ENCODE measurements at regions not wholly inside any gene's neighbourhood (a gene's known extent, or its start where the extent isn't known, plus 50 kb on each side); places are given as distances from the start of the nearest gene placed in this dataset.
"Not testable (repeated sequence)": the region's sequence is repeated elsewhere in the genome, so short reads cannot be mapped to it uniquely, and the experiment has no call there.

DNA sequence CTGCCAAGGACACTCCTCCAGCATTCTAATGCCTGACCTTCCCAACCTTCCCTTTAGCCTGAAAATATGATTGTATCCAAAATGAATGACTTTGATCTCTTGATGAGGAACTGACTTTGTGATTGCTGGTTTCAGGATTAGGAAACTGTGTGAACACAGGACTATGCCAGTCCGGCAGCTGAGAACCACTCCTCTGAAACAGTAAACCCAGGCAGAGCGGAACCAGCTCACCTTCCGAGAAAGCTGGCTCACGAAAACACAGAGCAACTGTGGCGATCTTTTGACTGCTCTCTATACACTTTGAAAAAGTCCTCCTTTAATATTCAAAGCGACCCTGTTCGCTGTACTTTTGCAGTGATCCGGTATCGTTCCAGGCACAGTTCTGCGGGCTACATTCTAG lies 258.8 kb upstream of the IRS2 start:
- Histone ChIP-seq H3K4me3 (no peak overlapping the region), H3K27ac (no peak overlapping the region), H3K9ac (ENCODE audit: low read depth in 2 of 2, low read length in 2 of 2) (no peak overlapping the region), H3K9me3 (no peaks in the 10 kb centered on the region), H3K4me1 (no peaks in the 10 kb centered on the region), H3K36me3 (no peaks in the 10 kb centered on the region), H3K27me3 (no peaks in the 10 kb centered on the region)
- TF ChIP-seq, protein P1, sequence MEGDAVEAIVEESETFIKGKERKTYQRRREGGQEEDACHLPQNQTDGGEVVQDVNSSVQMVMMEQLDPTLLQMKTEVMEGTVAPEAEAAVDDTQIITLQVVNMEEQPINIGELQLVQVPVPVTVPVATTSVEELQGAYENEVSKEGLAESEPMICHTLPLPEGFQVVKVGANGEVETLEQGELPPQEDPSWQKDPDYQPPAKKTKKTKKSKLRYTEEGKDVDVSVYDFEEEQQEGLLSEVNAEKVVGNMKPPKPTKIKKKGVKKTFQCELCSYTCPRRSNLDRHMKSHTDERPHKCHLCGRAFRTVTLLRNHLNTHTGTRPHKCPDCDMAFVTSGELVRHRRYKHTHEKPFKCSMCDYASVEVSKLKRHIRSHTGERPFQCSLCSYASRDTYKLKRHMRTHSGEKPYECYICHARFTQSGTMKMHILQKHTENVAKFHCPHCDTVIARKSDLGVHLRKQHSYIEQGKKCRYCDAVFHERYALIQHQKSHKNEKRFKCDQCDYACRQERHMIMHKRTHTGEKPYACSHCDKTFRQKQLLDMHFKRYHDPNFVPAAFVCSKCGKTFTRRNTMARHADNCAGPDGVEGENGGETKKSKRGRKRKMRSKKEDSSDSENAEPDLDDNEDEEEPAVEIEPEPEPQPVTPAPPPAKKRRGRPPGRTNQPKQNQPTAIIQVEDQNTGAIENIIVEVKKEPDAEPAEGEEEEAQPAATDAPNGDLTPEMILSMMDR (IDR thresholded peaks at IDR 0.05), result no peak
- intact Hi-C loops (cut with DNase I), result no loop called here
- DNase-seq, result no peak

DNA sequence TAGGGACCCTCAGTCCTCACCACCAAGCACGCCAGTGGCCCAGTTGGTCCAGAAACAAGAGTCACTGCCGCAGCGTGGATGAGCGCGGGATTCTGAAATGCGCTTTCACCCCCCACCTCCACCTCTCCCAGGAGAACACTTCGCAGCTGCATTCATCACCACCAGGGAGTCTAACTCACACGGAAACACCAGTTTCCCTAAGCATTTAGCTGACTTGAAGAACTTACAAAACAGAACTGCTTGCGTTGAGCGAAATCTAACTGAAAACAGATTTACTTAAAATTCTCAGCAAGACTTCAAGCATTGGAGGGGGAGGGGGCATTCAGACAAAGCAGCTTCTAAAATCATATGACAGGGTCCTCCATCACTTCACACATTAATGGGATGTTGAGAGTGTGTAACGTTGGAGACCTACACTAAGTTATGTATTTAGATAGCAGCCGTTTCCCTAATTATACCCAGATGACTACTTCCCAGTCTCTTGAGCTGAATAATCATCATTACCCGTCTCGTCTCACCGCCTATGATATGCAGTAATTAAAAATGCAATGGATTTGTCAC lies 258.2 kb upstream of the IRS2 start:
- Histone ChIP-seq H3K4me1 (no peaks in the 10 kb centered on the region), H3K27me3 (no peaks in the 10 kb centered on the region), H3K36me3 (no peaks in the 10 kb centered on the region), H3K27ac (no peak overlapping the region), H3K9me3 (no peaks in the 10 kb centered on the region), H3K4me3 (no peak overlapping the region), H3K9ac (ENCODE audit: low read depth in 2 of 2, low read length in 2 of 2) (no peak overlapping the region)
- DNase-seq, result no peak
- intact Hi-C loops (cut with DNase I), result no loop called here
- TF ChIP-seq, protein P1 (IDR thresholded peaks at IDR 0.05), result no peak

DNA sequence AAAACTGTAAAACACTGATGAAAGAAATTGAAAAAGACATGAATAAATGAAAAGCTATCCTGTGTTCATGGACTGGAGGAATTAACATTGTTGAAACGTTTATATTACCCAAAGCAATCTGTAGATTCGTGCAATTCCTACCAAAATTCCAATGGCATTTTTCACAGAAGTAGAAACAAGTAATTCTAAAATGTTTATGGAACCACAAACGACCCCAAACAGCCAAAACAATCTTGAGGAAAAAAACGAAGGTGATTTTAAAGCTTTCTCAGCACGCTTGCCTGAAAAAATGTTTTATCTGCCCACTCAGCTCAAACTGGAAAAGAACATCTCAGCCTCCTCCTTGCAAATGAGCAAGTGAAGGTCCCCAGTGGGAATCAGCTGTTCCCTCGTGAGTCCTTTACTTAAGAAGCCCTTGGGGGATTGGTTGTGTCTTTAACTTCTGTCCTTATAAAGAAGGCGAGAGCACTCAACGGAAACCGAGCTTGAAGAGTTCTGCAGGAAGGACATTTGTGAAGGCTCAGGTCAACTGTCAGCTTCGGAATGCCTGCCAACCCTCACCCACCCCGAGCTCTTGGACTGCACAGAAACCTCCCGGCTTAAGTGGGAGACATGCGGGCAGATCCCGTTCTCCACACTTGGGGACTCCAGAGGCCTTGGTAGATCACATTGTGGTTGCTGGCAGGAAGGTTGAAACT lies 256.0 kb upstream of the IRS2 start:
- Histone ChIP-seq H3K27me3 (no peaks in the 10 kb centered on the region), H3K27ac (no peak overlapping the region), H3K4me3 (no peak overlapping the region), H3K9me3 (no peaks in the 10 kb centered on the region), H3K36me3 (no peaks in the 10 kb centered on the region), H3K9ac (ENCODE audit: low read depth in 2 of 2, low read length in 2 of 2) (no peak overlapping the region), H3K4me1 (no peaks in the 10 kb centered on the region)
- DNase-seq, result no peak
- intact Hi-C loops (cut with DNase I), result no loop called here
- TF ChIP-seq, protein P1 (IDR thresholded peaks at IDR 0.05), result no peak

DNA sequence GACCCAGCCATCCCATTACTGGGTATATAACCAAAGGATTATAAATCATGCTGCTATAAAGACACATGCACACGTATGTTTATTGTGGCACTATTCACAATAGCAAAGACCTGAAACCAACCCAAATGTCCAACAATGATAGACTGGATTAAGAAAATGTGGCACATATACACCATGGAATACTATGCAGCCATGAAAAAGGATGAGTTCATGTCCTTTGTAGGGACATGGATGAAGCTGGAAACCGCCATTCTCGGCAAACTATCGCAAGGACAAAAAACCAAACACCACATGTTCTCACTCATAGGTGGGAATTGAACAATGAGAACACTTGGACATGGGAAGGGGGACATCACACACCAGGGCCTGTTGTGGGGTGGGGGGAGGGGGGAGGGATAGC lies 255.3 kb upstream of the IRS2 start:
- H3K9me3 ChIP-seq; H3K36me3 ChIP-seq; intact Hi-C loops (cut with DNase I); H3K27ac ChIP-seq; H3K27me3 ChIP-seq; H3K4me1 ChIP-seq; DNase-seq; H3K4me3 ChIP-seq; H3K9ac ChIP-seq (ENCODE audit: low read depth in 2 of 2, low read length in 2 of 2): not testable (repeated sequence)

DNA sequence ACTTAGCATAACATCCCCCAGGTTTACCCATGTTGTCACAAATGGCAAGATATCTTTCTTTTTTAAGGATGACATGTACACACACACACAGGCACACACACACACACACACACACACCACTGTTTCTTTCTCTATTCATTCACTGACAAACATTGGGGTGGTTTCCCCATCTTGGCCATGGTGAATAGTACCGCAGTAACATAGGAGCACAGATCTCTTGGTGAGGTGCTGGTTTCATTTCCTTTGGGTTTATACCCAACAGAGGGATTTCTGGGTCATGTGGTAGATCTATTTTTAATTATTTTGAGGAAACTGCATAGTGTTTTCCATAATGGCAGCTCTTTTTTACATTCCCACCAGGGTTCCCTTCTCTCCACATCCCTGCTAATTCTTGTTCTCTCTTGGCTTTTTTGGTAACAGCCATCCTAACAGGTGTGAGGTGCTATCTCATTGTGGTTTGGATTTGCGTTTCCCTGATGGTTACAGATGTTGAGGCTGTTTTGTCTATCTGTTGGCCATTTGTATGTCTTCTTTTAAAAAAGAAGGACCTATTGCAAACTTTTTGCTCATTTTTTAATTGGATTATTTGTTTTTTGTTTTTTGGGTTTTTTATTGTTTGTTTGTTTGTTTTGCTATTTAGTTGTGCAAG lies 251.7 kb upstream of the IRS2 start:
- TF ChIP-seq, protein P1 (IDR thresholded peaks at IDR 0.05), result no peak

DNA sequence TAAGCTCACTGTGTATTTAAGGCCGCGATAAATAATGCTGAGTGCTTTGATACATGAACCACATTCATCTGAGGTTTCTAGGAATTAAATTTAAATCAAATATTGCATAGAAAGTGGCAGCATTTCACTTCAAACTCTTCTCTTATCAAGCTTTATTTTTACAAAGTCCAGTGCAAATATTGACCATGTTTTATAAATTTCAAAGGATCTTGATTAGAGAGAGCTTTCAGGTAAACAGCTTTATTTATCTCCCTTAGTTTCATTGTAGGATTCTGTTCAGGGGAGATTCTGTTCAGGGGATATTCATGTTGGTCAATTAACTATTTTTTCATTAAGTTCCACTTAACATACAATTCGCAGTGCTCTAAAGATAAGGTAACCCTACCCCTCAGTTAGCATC lies 249.7 kb upstream of the IRS2 start:
- TF ChIP-seq, protein P1 (IDR thresholded peaks at IDR 0.05), result no peak
- no peaks in the 10 kb centered on the region for H3K9me3 ChIP-seq
- no peak overlapping the region for H3K4me3 ChIP-seq
- intact Hi-C loops (cut with DNase I), result no loop called here
- DNase-seq, result no peak
- no peak overlapping the region for H3K9ac ChIP-seq (ENCODE audit: low read depth in 2 of 2, low read length in 2 of 2)
- H3K4me1 ChIP-seq, result no peaks in the 10 kb centered on the region
- H3K27me3 ChIP-seq, result no peaks in the 10 kb centered on the region
- H3K27ac ChIP-seq, result no peak overlapping the region
- no peaks in the 10 kb centered on the region for H3K36me3 ChIP-seq

More for the DNA sequence above, 251.7 kb upstream of the IRS2 start:
- H3K9me3 ChIP-seq, result no peaks in the 10 kb centered on the region
- no peak for DNase-seq
- no peak overlapping the region for H3K27ac ChIP-seq
- H3K4me1 ChIP-seq, result no peaks in the 10 kb centered on the region
- H3K27me3 ChIP-seq, result no peaks in the 10 kb centered on the region
- no peak overlapping the region for H3K9ac ChIP-seq (ENCODE audit: low read depth in 2 of 2, low read length in 2 of 2)
- no peak overlapping the region for H3K4me3 ChIP-seq
- no peaks in the 10 kb centered on the region for H3K36me3 ChIP-seq
- intact Hi-C loops (cut with DNase I), result no loop called here
